Astrocyte (in vitro differentiated cells and primary cell): ENCODE measurements at regions not wholly inside any gene's neighbourhood (a gene's known extent, or its start where the extent isn't known, plus 50 kb on each side); places are given as distances from the start of the nearest gene placed in this dataset.

Source experiments
- CTCF ChIP-seq: IDR thresholded peaks from 2 replicates; pipeline ENCODE4 v1.5.1; 2011; ENCODE audit warnings: low read depth, mild to moderate bottlenecking, inconsistent platforms, low read length, moderate library complexity; ENCODE audit not compliant: insufficient read depth
- EZH2 ChIP-seq: IDR thresholded peaks from 2 replicates; pipeline ENCODE4 v1.6.1; 2012; ENCODE audit warnings: mild to moderate bottlenecking, low read length, inconsistent platforms; ENCODE audit not compliant: insufficient read depth

GRCh38 chr5:85556464-85556863, 1061.3 kb upstream of the COX7C start:
- no peak for TF ChIP-seq CTCF
- no peak for TF ChIP-seq EZH2
